ENCODE measurements at regions not wholly inside any gene's neighbourhood (a gene's known extent, or its start where the extent isn't known, plus 50 kb on each side); places are given as distances from the start of the nearest gene placed in this dataset.

- Histone ChIP-seq H3K27ac (ENCODE audit: low read depth) (no peak overlapping the region), H3K4me1 (ENCODE audit: insufficient read depth) (no peaks in the 10 kb centered on the region), H3K79me2 (replicated peaks; ENCODE audit: insufficient read depth) (no peaks in the 10 kb centered on the region), H3K36me3 (ENCODE audit: insufficient read depth) (no peaks in the 10 kb centered on the region), H3K4me2 (no peak overlapping the region), H4K20me1 (replicated peaks; ENCODE audit: insufficient read depth) (no peaks in the 10 kb centered on the region), H3K27me3 (ENCODE audit: insufficient read depth) (no peaks in the 10 kb centered on the region), H2AFZ (no peak overlapping the region), H3F3A (replicated peaks; ENCODE audit: low read depth) (no peaks in the 10 kb centered on the region), H3K4me3 (no peak overlapping the region), H3K9me2 (ENCODE audit: insufficient read depth) (peaks cover 8% of the 10 kb centered on the region; the same call in 1 of the 2 replicates)
- ATAC-seq (no peak), DNase-seq (ENCODE audit: low spot score) (no peak)
- no peaks in the 10 kb centered on the region for H3K4me1 Mint-ChIP-seq
- H3K4me3 Mint-ChIP-seq = no peak overlapping the region
- no peaks in the 10 kb centered on the region for H3K9me3 Mint-ChIP-seq
- H3K36me3 Mint-ChIP-seq (ENCODE audit: low read depth) = no peaks in the 10 kb centered on the region
- H3K27me3 Mint-ChIP-seq (ENCODE audit: insufficient read depth, low read depth, poor library complexity) = peaks cover 2% of the 10 kb centered on the region
- TF ChIP-seq POLR2AphosphoS5 (IDR thresholded peaks at IDR 0.05; ENCODE audit: low read depth) (no peak), NANOG (IDR thresholded peaks at IDR 0.05; ENCODE audit: borderline replicate concordance) (no peak), CREB1 (CRISPR knock-in tag; IDR thresholded peaks at IDR 0.05; ENCODE audit: low read depth) (no peak), STAT1 (IDR thresholded peaks at IDR 0.05; ENCODE audit: unreplicated experiment) (no peak), EZH2 (IDR thresholded peaks at IDR 0.05; ENCODE audit: low read depth, unreplicated experiment) (no peak), ZNF114 (CRISPR knock-in tag; IDR thresholded peaks at IDR 0.05) (no peak), JUNB (IDR thresholded peaks at IDR 0.05; ENCODE audit: unreplicated experiment) (no peak), ZNF331 (CRISPR knock-in tag; IDR thresholded peaks at IDR 0.05; ENCODE audit: low read depth) (no peak), EZH2phosphoT487 (IDR thresholded peaks at IDR 0.05; ENCODE audit: unreplicated experiment) (no peak)
- TF ChIP-seq, protein P1, sequence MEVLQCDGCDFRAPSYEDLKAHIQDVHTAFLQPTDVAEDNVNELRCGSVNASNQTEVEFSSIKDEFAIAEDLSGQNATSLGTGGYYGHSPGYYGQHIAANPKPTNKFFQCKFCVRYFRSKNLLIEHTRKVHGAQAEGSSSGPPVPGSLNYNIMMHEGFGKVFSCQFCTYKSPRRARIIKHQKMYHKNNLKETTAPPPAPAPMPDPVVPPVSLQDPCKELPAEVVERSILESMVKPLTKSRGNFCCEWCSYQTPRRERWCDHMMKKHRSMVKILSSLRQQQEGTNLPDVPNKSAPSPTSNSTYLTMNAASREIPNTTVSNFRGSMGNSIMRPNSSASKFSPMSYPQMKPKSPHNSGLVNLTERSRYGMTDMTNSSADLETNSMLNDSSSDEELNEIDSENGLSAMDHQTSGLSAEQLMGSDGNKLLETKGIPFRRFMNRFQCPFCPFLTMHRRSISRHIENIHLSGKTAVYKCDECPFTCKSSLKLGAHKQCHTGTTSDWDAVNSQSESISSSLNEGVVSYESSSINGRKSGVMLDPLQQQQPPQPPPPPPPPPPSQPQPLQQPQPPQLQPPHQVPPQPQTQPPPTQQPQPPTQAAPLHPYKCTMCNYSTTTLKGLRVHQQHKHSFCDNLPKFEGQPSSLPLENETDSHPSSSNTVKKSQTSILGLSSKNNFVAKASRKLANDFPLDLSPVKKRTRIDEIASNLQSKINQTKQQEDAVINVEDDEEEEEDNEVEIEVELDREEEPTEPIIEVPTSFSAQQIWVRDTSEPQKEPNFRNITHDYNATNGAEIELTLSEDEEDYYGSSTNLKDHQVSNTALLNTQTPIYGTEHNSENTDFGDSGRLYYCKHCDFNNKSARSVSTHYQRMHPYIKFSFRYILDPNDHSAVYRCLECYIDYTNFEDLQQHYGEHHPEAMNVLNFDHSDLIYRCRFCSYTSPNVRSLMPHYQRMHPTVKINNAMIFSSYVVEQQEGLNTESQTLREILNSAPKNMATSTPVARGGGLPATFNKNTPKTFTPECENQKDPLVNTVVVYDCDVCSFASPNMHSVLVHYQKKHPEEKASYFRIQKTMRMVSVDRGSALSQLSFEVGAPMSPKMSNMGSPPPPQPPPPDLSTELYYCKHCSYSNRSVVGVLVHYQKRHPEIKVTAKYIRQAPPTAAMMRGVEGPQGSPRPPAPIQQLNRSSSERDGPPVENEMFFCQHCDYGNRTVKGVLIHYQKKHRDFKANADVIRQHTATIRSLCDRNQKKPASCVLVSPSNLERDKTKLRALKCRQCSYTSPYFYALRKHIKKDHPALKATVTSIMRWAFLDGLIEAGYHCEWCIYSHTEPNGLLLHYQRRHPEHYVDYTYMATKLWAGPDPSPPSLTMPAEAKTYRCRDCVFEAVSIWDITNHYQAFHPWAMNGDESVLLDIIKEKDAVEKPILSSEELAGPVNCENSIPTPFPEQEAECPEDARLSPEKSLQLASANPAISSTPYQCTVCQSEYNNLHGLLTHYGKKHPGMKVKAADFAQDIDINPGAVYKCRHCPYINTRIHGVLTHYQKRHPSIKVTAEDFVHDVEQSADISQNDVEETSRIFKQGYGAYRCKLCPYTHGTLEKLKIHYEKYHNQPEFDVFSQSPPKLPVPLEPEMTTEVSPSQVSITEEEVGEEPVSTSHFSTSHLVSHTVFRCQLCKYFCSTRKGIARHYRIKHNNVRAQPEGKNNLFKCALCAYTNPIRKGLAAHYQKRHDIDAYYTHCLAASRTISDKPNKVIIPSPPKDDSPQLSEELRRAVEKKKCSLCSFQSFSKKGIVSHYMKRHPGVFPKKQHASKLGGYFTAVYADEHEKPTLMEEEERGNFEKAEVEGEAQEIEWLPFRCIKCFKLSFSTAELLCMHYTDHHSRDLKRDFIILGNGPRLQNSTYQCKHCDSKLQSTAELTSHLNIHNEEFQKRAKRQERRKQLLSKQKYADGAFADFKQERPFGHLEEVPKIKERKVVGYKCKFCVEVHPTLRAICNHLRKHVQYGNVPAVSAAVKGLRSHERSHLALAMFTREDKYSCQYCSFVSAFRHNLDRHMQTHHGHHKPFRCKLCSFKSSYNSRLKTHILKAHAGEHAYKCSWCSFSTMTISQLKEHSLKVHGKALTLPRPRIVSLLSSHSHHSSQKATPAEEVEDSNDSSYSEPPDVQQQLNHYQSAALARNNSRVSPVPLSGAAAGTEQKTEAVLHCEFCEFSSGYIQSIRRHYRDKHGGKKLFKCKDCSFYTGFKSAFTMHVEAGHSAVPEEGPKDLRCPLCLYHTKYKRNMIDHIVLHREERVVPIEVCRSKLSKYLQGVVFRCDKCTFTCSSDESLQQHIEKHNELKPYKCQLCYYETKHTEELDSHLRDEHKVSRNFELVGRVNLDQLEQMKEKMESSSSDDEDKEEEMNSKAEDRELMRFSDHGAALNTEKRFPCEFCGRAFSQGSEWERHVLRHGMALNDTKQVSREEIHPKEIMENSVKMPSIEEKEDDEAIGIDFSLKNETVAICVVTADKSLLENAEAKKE (CRISPR knock-in tag; IDR thresholded peaks at IDR 0.05) = no peak
- TF ChIP-seq, protein P2, sequence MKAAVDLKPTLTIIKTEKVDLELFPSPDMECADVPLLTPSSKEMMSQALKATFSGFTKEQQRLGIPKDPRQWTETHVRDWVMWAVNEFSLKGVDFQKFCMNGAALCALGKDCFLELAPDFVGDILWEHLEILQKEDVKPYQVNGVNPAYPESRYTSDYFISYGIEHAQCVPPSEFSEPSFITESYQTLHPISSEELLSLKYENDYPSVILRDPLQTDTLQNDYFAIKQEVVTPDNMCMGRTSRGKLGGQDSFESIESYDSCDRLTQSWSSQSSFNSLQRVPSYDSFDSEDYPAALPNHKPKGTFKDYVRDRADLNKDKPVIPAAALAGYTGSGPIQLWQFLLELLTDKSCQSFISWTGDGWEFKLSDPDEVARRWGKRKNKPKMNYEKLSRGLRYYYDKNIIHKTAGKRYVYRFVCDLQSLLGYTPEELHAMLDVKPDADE (IDR thresholded peaks at IDR 0.05) = no peak
- TF ChIP-seq, protein P3, sequence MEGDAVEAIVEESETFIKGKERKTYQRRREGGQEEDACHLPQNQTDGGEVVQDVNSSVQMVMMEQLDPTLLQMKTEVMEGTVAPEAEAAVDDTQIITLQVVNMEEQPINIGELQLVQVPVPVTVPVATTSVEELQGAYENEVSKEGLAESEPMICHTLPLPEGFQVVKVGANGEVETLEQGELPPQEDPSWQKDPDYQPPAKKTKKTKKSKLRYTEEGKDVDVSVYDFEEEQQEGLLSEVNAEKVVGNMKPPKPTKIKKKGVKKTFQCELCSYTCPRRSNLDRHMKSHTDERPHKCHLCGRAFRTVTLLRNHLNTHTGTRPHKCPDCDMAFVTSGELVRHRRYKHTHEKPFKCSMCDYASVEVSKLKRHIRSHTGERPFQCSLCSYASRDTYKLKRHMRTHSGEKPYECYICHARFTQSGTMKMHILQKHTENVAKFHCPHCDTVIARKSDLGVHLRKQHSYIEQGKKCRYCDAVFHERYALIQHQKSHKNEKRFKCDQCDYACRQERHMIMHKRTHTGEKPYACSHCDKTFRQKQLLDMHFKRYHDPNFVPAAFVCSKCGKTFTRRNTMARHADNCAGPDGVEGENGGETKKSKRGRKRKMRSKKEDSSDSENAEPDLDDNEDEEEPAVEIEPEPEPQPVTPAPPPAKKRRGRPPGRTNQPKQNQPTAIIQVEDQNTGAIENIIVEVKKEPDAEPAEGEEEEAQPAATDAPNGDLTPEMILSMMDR (conservative IDR thresholded peaks at IDR 0.05; ENCODE audit: low read depth in 2 of 2) = no peak
- TF ChIP-seq, protein P4, sequence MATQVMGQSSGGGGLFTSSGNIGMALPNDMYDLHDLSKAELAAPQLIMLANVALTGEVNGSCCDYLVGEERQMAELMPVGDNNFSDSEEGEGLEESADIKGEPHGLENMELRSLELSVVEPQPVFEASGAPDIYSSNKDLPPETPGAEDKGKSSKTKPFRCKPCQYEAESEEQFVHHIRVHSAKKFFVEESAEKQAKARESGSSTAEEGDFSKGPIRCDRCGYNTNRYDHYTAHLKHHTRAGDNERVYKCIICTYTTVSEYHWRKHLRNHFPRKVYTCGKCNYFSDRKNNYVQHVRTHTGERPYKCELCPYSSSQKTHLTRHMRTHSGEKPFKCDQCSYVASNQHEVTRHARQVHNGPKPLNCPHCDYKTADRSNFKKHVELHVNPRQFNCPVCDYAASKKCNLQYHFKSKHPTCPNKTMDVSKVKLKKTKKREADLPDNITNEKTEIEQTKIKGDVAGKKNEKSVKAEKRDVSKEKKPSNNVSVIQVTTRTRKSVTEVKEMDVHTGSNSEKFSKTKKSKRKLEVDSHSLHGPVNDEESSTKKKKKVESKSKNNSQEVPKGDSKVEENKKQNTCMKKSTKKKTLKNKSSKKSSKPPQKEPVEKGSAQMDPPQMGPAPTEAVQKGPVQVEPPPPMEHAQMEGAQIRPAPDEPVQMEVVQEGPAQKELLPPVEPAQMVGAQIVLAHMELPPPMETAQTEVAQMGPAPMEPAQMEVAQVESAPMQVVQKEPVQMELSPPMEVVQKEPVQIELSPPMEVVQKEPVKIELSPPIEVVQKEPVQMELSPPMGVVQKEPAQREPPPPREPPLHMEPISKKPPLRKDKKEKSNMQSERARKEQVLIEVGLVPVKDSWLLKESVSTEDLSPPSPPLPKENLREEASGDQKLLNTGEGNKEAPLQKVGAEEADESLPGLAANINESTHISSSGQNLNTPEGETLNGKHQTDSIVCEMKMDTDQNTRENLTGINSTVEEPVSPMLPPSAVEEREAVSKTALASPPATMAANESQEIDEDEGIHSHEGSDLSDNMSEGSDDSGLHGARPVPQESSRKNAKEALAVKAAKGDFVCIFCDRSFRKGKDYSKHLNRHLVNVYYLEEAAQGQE (IDR thresholded peaks at IDR 0.05; ENCODE audit: unreplicated experiment) = no peak
- no peak overlapping the region for H3K27ac Mint-ChIP-seq
Measured at GRCh38 chr11:128206461-128206860, 380.9 kb downstream of the ETS1 start.

All from GM23338 (cell line).